HepG2 (cell line): ENCODE measurements at regions not wholly inside any gene's neighbourhood (a gene's known extent, or its start where the extent isn't known, plus 50 kb on each side); places are given as distances from the start of the nearest gene placed in this dataset.

ENCODE experiments used
- ATAC-seq: fragments of 200-7000 bp; cut with Tn5 transposase; 3 replicates; pipeline ENCODE4 v1.9.1; 2020; ENCODE audit warnings: mild to moderate bottlenecking, moderate library complexity
- BruUV-seq: library from RNA; stranded (reverse); fragments of 400-500 nt; replicated peaks from 2 replicates; lab custom pipeline; 2021; lab: Mats Ljungman, UMichigan
- CTCF ChIA-PET: fragments of 300-600 bp; formaldehyde crosslinking; extraction: SDS; loops from one replicate; lab custom pipeline; 2021; ENCODE audit warnings: low total read pairs, inconsistent platforms, low intra/inter-chr PET ratio; lab: Yijun Ruan, JAX
- POLR2A ChIA-PET: fragments of 350-600 bp; sonication (Branson Sonifier 250); formaldehyde crosslinking; loops from one replicate; lab custom pipeline; 2020; ENCODE audit warnings: antibody characterized with exemption, inconsistent platforms; lab: Yijun Ruan, JAX
- DNase-seq: peaks from one replicate; pipeline ENCODE4 v3.0.0-alpha.2; 2015; ENCODE audit warnings: low spot score
- FAIRE-seq: peaks from 3 replicates; lab custom pipeline; 2011; peaks lifted over from hg19 to GRCh38; lab: Jason Lieb, UNC
- H2AFZ ChIP-seq: one replicate; pipeline ENCODE4 v1.6.1; 2011; ENCODE audit warnings: low read length, inconsistent platforms
- H3K27ac ChIP-seq: fragments of 300-600 bp; 3 replicates; pipeline ENCODE4 v1.8.0; 2011; ENCODE audit warnings: mixed run types, mild to moderate bottlenecking, mixed read lengths, low read length, inconsistent platforms; ENCODE audit not compliant: insufficient read depth; ENCODE audit errors: extremely low read length
- H3K27me3 ChIP-seq, 2 experiments: fragments of 200-600 bp in 1 of 2; 2 replicates in 1 of 2; 3 replicates in 1 of 2; pipeline versions ENCODE4 v1.6.0 to v1.8.0; 2011; ENCODE audit warnings: low read length in 2 of 2, mild to moderate bottlenecking in 2 of 2, moderate library complexity in 2 of 2, inconsistent platforms in 1 of 2; ENCODE audit not compliant: insufficient read depth in 2 of 2, control insufficient read depth in 1 of 2
- H3K36me3 ChIP-seq, 2 experiments: fragments of 200-600 bp in 1 of 2; replicated peaks in 1 of 2; 2 replicates in 1 of 2; 3 replicates in 1 of 2; pipeline versions ENCODE4 v1.5.1 to v1.8.0; 2011; ENCODE audit warnings: low read length in 2 of 2, inconsistent platforms in 1 of 2; ENCODE audit not compliant: insufficient read depth in 2 of 2, control insufficient read depth in 1 of 2
- H3K4me1 ChIP-seq: 2 replicates; pipeline ENCODE4 v1.5.1; 2012; ENCODE audit warnings: low read length, inconsistent platforms; ENCODE audit not compliant: insufficient read depth
- H3K4me2 ChIP-seq: 2 replicates; pipeline ENCODE4 v1.6.0; 2011; ENCODE audit warnings: low read depth, low read length, inconsistent platforms
- H3K4me3 ChIP-seq, 3 experiments: fragments of 200-600 bp in 1 of 3; sonication (generic), shearing (Covaris generic) in 1 of 3; replicated peaks in 1 of 3; 2 replicates each; pipeline ENCODE4 v1.5.1; 2011 to 2016; ENCODE audit warnings: low read length in 3 of 3, inconsistent platforms in 2 of 3, low read depth in 2 of 3, mild to moderate bottlenecking in 2 of 3, control low read depth in 1 of 3, mixed read lengths in 1 of 3; ENCODE audit not compliant: insufficient read depth in 1 of 3
- H3K79me2 ChIP-seq: one replicate; pipeline ENCODE4 v1.6.1; 2011; ENCODE audit warnings: low read length, inconsistent platforms; ENCODE audit not compliant: insufficient read depth
- H3K9ac ChIP-seq: 2 replicates; pipeline ENCODE4 v1.6.0; 2011; ENCODE audit warnings: mild to moderate bottlenecking, low read depth, low read length, inconsistent platforms; ENCODE audit not compliant: insufficient read depth
- H3K9me3 ChIP-seq: 2 replicates; pipeline ENCODE4 v1.5.1; 2012; ENCODE audit warnings: mild to moderate bottlenecking, low read length
- H4K20me1 ChIP-seq: 2 replicates; pipeline ENCODE4 v1.6.0; 2011; ENCODE audit warnings: inconsistent platforms, mild to moderate bottlenecking, low read length, moderate library complexity; ENCODE audit not compliant: insufficient read depth
- BRCA1 ChIP-seq: sonication (generic); formaldehyde crosslinking; IDR thresholded peaks from 2 replicates; pipeline ENCODE4 v1.4.0; 2020; ENCODE audit warnings: missing genetic modification reagents
- CTCF ChIP-seq: sonication (generic); formaldehyde crosslinking; IDR thresholded peaks from 2 replicates; pipeline ENCODE4 v1.5.0; 2020; ENCODE audit warnings: mild to moderate bottlenecking, missing genetic modification reagents, moderate library complexity
- PHF21A ChIP-seq: sonication (generic); formaldehyde crosslinking; IDR thresholded peaks from 2 replicates; pipeline ENCODE4 v1.5.0; 2020; ENCODE audit warnings: mild to moderate bottlenecking, missing genetic modification reagents
- REPIN1 ChIP-seq: sonication (generic); formaldehyde crosslinking; IDR thresholded peaks from 2 replicates; pipeline ENCODE4 v1.8.0; 2022; ENCODE audit warnings: missing genetic modification reagents, low read depth, mild to moderate bottlenecking, borderline replicate concordance
- SNAPC2 ChIP-seq: sonication (generic); formaldehyde crosslinking; IDR thresholded peaks from 2 replicates; pipeline ENCODE4 v1.8.1; 2022; ENCODE audit warnings: mild to moderate bottlenecking, missing genetic modification reagents
- SOX6 ChIP-seq, 2 experiments: fragments of 450-650 bp in 1 of 2; sonication (generic) in 1 of 2; formaldehyde crosslinking in 1 of 2; IDR thresholded peaks; 2 replicates each; pipeline versions ENCODE4 v1.4.0 to v1.6.1; 2017 to 2020; ENCODE audit warnings: antibody characterized with exemption in 1 of 2, mild to moderate bottlenecking in 1 of 2, missing genetic modification reagents in 1 of 2
- ZBTB39 ChIP-seq: sonication (generic); formaldehyde crosslinking; IDR thresholded peaks from 2 replicates; pipeline ENCODE4 v1.5.0; 2020; ENCODE audit warnings: missing genetic modification reagents
- ZEB1 ChIP-seq: IDR thresholded peaks from 2 replicates; pipeline ENCODE4 v1.6.1; 2012; ENCODE audit warnings: mild to moderate bottlenecking, low read depth, inconsistent platforms; ENCODE audit not compliant: insufficient replicate concordance
- ZHX1 ChIP-seq: sonication (generic); formaldehyde crosslinking; IDR thresholded peaks from 2 replicates; pipeline ENCODE4 v1.8.1; 2022; ENCODE audit warnings: low read depth, mild to moderate bottlenecking, missing genetic modification reagents
- ZNF18 ChIP-seq: sonication (generic); formaldehyde crosslinking; IDR thresholded peaks from 2 replicates; pipeline ENCODE4 v1.8.0; 2022; ENCODE audit warnings: mild to moderate bottlenecking, missing genetic modification reagents; ENCODE audit not compliant: insufficient replicate concordance
- ZNF24 ChIP-seq: fragments of 450-650 bp; IDR thresholded peaks from 2 replicates; pipeline ENCODE4 v1.6.1; 2017; ENCODE audit warnings: antibody characterized with exemption, mild to moderate bottlenecking
- ZNF282 ChIP-seq: fragments of 450-650 bp; IDR thresholded peaks from 2 replicates; pipeline ENCODE4 v1.6.1; 2018; ENCODE audit not compliant: partially characterized antibody
- ZNF552 ChIP-seq: sonication (generic); formaldehyde crosslinking; IDR thresholded peaks from 2 replicates; pipeline ENCODE4 v1.9.0; 2022; ENCODE audit warnings: missing genetic modification reagents, mild to moderate bottlenecking, borderline replicate concordance
- ZNF816 ChIP-seq: sonication (generic); formaldehyde crosslinking; IDR thresholded peaks from 2 replicates; pipeline ENCODE4 v1.8.0; 2022; ENCODE audit warnings: missing genetic modification reagents, mild to moderate bottlenecking, borderline replicate concordance
- WGBS: methylation state at CpG from one replicate; pipeline ENCODE4 v1.1.6; 2017; ENCODE audit warnings: low lambda C conversion rate; 5-methylcytosine and 5-hydroxymethylcytosine counted together
- in situ Hi-C: cut with HindIII; loops from 2 replicates; pipeline ENCODE4 v1.10.0; 2017; ENCODE audit warnings: low pct_unique_long_range_greater_than_20kb; ENCODE audit not compliant: extremely low pct_ligation_motif_present
- intact Hi-C: fragments of 100-400 bp; cut with micrococcal nuclease; formaldehyde crosslinking; loops from one replicate; pipeline ENCODE4 v1.10.0; 2022; ENCODE audit not compliant: unreplicated experiment

- no peak overlapping the region for H3K27ac ChIP-seq
- H3K79me2 ChIP-seq, result peaks cover 14% of the 10 kb centered on the region
- peak overlapping the region; percentile 41 for H3K4me2 ChIP-seq
- FAIRE-seq (peak; percentile 77), DNase-seq (peak; percentile 64), ATAC-seq (peak; percentile 23)
- peaks cover 0 to 6% of the 10 kb centered on the region in 2 experiments; a peak in 2 of 5 replicates for H3K36me3 ChIP-seq
- intact Hi-C loops, result loop anchor here (1.0 to 5.0 kb wide), 3 partner anchors 220 to 315 kb away; partner anchors contain the start of gene ARMC5
- peaks cover 6% of the 10 kb centered on the region; the same call in 1 of the 2 replicates for H4K20me1 ChIP-seq
- WGBS, result 15% methylated on average over 8 of the region's 8 CpGs
- no peaks in the 10 kb centered on the region; a peak in 2 of 5 replicates for H3K27me3 ChIP-seq
- no peaks in the 10 kb centered on the region for H3K9me3 ChIP-seq
- ChIA-PET POLR2A (interaction anchor here (1.9 kb wide), 1 partner anchor 16 kb away, joined by 7 read pairs; a partner anchor contains a TSS), CTCF (no interaction called here)
- no peak overlapping the region for H3K9ac ChIP-seq
- H2AFZ ChIP-seq, result peak overlapping the region; percentile 10
- H3K4me1 ChIP-seq, result peaks cover 36% of the 10 kb centered on the region
- in situ Hi-C loops, result loop anchor here (5.0 kb wide), 1 partner anchor 180 kb away; no protein-coding TSS in a partner anchor
- no TSS peak for BruUV-seq
- H3K4me3 ChIP-seq, result peak overlapping the region in 1 of 3 experiments; percentile 3; a peak in 1 of 6 replicates
- TF ChIP-seq ZNF24 (peak; percentile 49; the same call in 1 of the 2 replicates), ZNF552 (CRISPR knock-in tag) (no peak), ZNF282 (no peak), BRCA1 (CRISPR knock-in tag) (no peak), SOX6 (IDR thresholded peaks at IDR 0.05) (no peak), SOX6 (CRISPR knock-in tag; IDR thresholded peaks at IDR 0.05) (0 out of 2 replicates have a peak, but pooled peaks have one; percentile 18), SNAPC2 (CRISPR knock-in tag) (no peak), REPIN1 (0 out of 2 replicates have a peak, but pooled peaks have one; percentile 52), ZNF18 (CRISPR knock-in tag) (no peak), ZBTB39 (CRISPR knock-in tag) (no peak), CTCF (CRISPR knock-in tag) (peak; percentile 94), ZNF816 (CRISPR knock-in tag) (no peak), ZEB1 (no peak), ZHX1 (CRISPR knock-in tag) (no peak), PHF21A (CRISPR knock-in tag) (no peak)
Measured at GRCh38 chr16:31696968-31697743, 169.5 kb downstream of the AHSP start.
